Lower leg skin (tissue), 3 donors: ENCODE measurements at regions not wholly inside any gene's neighbourhood (a gene's known extent, or its start where the extent isn't known, plus 50 kb on each side); places are given as distances from the start of the nearest gene placed in this dataset.

ENCODE experiments used
- POLR2A ChIP-seq, 2 donors: fragments of 450-650 bp; IDR thresholded peaks; one replicate each; pipeline ENCODE4 v1.6.1; 2016 to 2017; ENCODE audit warnings: antibody characterized with exemption in 2 of 2, mild to moderate bottlenecking in 1 of 2, moderate library complexity in 1 of 2
- TF ChIP-seq, protein P1 (sequence below), 3 donors: fragments of 450-650 bp; IDR thresholded peaks; one replicate each; pipeline ENCODE4 v1.5.1; 2016; ENCODE audit warnings: antibody characterized with exemption in 3 of 3, mild to moderate bottlenecking in 3 of 3, moderate library complexity in 2 of 3

DNA sequence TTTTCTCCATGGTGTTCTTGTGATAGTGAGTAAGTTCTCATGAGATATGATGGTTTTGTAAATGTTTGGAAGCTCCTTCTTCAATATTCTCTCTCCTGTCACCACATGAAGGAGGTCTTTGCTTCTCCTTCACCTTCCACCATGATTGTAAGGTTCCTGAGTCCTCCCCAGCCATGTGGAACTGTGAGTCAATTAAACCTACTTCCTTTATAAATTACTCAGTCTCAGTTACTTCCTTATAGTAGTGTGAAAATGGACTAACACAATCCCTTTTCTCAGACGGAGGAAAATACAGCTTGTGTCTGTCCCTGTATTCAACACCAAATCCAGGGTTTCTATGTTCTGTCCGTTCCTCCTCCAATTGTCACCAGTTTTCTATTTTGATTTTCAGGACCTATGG, 181.0 kb downstream of the ALDH8A1 start:
- TF ChIP-seq, protein P1, sequence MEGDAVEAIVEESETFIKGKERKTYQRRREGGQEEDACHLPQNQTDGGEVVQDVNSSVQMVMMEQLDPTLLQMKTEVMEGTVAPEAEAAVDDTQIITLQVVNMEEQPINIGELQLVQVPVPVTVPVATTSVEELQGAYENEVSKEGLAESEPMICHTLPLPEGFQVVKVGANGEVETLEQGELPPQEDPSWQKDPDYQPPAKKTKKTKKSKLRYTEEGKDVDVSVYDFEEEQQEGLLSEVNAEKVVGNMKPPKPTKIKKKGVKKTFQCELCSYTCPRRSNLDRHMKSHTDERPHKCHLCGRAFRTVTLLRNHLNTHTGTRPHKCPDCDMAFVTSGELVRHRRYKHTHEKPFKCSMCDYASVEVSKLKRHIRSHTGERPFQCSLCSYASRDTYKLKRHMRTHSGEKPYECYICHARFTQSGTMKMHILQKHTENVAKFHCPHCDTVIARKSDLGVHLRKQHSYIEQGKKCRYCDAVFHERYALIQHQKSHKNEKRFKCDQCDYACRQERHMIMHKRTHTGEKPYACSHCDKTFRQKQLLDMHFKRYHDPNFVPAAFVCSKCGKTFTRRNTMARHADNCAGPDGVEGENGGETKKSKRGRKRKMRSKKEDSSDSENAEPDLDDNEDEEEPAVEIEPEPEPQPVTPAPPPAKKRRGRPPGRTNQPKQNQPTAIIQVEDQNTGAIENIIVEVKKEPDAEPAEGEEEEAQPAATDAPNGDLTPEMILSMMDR (IDR thresholded peaks at IDR 0.05) = no peak
- TF ChIP-seq POLR2A (IDR thresholded peaks at IDR 0.05) = no peak
